Stimulated activated CD8-positive, alpha-beta memory T cell treated with anti-CD3 and anti-CD28 coated beads, Interleukin-4, amount 100 ng/mL, for 1 hour (primary cell): ENCODE measurements at regions not wholly inside any gene's neighbourhood (a gene's known extent, or its start where the extent isn't known, plus 50 kb on each side); places are given as distances from the start of the nearest gene placed in this dataset.
"Not testable (repeated sequence)": the region's sequence is repeated elsewhere in the genome, so short reads cannot be mapped to it uniquely, and the experiment has no call there.

ENCODE experiments used
- DNase-seq, 2 donors: peaks; one replicate each; pipeline ENCODE4 v3.0.0-alpha.2; 2020; ENCODE audit warnings: low read depth in 2 of 2, low spot score in 1 of 2

DNA sequence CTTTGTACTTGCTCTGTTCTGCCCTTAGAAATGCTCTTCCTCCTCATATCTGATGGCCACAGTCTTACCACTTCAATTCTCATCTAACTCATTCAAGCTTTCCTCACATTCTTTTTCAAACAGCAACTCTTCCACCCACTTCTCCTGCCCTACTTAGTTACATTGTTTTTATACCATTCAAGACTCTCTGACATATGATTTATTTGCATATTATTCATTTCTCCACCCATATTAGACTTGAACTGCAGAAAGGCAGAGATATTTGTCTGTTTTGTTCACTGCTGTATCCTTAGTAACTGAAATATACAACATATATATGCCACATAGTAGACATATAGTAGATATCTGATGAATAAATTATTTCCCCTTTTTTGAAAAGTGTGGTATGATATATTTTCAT, 95.5 kb upstream of the DCN start:
- no peak for DNase-seq

DNA sequence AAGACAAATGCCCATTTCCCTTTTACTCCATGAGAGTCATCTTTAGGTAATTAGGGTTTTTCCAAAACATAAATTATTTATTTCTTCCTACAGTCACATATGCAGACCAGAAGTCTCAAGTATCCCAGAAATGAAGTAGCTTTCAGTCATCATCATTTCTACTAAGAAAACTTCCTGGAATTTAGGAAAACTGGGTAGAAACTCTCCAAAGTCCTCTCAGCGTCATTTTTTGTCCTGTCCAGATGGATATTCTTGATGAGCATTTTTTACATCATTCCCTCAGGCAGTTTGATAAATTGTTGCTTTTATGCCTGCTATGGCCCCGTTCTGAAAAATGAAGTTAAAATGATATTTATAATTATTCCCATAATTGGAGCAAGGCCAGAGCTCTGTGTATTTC, 93.9 kb upstream of the DCN start:
- DNase-seq, result no peak

DNA sequence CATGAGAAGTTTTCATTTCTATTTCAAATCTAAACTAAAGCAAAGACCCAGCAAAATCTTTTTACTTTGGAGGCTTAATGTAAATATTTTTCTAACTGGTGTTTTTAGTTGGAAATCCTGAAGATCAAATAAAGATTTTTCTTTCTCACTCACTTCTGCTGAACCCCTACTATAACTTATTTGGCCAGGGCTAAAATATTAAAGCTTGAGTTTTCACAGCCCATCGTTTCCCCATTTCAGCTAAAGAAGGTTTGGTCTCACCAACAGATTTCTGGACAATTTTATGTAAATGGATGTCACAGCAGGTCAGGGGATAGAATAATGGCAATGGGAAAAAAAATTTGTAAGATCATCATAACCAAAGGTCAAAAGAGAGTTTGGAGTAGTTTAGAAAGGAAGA, 92.7 kb upstream of the DCN start:
- DNase-seq, result no peak

DNA sequence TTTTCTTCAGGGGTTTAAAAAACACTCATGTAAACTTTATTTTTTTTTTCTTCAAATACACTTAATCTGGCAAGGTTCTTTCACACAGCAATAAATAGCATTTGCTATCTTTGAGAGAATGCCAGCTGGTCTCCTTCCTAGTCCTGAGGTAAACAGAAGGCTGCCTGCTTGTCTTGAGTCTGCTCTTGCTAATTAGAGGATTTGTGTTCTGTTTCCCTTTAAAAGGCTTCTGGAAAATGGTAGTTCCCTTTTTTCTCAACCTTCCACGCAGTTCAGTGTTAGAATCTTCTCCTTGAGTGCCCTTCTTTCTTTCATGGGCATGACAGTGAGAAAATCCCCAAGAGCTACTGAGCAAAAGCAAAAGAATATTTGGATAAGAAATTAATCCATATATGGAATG, 92.3 kb upstream of the DCN start:
- DNase-seq, result no peak

DNA sequence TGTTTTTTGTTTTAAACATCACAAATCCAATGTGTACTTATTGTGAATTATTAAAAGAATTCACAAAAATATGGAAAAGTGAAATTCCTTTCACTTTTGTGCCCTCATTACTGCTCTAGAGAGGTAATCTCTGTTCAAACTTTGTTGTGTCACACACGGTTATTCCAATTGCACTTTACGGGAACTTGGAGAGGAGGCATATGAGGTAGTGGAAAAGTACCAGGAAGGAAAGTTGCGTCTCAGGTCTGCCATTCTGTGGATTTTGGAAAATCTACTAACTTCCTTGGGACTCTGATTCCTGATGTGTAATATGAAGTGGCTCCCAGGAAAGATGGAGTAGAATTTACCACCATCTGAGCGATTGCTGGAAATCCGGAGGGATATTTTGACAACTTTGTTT, 90.9 kb upstream of the DCN start:
- DNase-seq, result no peak

DNA sequence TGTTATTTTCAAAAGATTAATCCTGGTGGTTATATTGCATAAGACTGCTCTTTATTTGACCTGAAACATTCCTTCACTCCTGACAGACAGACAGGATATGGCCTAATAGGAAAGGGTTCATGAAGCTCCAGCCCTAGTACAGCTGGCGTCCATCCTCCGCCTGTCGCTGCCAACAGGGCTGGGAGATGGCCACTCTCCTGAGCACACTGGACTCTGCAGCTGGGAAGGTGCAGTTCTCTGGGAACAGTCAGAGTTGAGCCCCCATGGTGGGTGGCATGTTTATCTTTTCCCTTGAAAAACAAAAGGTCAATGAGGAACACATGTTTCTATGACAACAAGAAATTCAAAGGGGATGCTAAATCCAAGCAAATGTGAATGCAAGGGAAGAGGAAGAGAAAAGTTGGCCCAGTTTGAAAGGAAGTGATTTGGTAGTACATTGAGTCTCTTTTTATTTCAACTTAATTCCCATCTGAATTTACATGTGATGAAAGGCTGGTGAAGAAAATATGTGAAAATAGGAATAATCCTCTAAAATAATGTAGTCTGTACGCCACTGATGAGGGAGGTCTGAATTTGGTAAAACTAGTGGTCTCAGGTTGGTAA, 89.9 kb upstream of the DCN start:
- DNase-seq, result no peak

DNA sequence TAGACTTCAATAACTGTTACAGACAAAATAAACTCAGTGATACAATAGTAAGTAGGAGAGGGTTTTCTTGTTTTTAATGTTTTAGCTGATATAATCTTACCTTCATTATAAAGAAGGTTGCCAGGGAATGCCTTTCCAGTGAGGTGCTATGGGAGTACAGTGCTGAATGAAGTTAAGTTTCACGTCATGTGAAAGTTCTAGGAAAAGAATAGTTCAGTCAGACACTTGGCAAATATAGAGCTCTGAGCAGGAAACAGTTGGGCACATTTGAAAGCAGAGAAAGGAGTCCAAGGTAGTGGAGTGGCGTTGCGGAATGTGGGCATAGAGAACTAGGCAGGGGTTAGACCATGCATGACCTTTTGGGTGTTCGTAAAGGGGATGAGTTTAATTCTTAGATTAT, 88.6 kb upstream of the DCN start:
- DNase-seq, result no peak

DNA sequence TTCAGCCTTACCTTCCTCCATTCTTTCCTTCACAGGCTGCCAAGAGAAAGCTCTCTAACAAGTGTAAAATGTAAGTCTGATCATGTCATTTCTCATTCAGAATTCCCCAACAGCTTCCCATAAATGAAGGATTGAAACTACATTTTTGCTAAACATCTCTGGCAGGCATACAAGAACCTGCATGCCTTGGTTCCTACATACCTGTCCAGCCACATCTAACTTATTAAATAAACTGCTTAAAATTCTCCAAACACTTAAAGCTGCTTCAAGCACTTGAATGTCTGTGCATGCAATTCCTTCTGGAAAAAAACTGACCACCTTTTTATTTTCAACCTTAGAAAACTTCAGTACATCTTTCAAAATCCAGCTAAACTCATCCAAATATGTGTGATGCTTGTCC, 84.4 kb upstream of the DCN start:
- no peak for DNase-seq

DNA sequence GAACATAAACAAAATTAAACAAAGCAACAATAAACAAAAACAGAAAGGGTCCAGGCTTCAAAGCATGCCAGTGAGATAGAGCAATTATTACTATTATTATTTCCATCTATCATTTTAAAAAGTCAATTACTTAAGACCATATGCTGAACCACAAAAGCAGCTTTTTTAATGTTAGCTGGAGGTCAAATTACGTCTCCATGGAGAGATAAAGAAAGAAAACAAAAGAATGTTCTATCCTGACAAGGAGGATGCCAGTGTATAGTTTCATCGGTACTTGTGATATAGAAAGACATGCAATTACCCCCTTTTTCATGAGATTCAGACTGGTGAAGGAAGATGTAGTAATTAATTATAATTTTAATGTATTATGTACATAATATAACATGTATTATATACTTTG, 81.6 kb upstream of the DCN start:
- DNase-seq, result no peak

DNA sequence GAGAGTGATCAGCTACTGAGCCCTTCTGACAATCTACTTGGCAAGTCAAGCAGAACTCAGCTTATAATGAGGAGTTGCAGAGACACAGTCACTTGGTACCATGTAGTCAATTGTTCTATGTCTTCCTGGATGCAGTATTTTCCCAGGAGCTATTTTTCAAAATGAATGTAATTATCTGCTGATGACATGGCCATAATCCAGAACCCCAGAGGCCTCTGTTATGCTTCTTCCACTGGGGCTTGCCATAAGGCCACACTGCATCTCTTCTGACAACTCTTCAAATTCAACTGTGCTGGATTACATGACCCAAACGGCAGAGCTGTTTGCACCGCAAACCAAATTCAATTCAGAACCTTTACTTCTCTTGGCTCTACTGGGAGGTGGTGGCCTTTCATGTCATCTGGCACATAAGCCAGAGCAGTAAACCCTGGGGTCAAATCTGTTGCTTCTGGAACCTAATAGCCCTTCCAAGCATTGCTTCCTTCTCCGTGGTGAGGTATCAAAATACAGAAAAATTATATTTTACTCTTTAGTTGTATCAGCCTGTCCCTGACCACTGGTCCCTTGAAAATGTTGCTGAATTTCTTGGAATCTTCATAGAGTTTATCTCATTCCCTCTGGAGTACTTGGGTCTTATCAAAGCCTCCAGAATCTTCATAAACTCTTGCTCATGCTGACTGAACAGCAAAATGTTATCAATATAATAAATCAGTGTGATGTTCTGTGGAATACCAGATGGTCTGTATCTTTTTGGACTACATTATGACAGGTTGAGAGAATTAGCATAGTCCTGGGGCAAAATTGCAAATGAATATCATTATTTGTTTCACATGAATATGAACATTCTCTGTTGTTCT, 79.4 kb upstream of the DCN start:
- DNase-seq, result no peak

DNA sequence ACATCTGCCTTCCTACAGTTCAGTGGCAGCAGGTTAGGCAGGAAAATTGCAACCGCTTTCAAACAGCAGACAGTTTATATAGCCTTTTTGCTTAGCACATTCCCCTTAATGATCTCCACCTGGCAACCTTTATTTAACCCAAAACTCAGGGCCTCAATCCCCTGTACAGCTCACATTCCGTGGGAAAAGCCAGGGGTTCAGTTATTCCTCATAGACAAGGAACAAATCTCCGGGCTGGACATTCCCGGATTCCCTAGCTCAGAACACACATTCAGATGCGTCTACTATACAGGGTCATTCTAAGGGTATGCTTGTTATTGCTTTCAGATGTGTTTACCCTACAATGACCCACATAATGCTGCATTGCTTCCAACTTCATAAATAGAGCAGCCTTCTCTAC, 73.8 kb upstream of the DCN start:
- no peak for DNase-seq

DNA sequence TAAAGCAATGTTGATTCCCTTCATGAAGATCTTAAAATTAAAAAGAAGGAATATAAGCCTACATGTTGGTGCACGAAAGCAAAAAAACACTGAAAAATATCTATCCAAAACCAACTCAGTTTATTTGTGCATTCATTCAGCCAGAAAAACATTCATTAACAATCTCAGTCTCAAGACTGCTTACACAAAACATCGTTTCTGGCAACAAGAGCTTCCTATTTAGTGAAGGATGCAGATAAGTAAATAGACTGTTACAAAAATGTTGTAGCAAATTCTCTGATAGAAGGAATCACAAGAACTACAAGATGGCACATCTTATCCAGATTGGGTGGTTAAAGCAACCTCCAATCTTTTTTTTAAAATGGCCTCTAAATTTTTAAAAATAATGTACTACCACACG, 69.7 kb upstream of the DCN start:
- no peak for DNase-seq

DNA sequence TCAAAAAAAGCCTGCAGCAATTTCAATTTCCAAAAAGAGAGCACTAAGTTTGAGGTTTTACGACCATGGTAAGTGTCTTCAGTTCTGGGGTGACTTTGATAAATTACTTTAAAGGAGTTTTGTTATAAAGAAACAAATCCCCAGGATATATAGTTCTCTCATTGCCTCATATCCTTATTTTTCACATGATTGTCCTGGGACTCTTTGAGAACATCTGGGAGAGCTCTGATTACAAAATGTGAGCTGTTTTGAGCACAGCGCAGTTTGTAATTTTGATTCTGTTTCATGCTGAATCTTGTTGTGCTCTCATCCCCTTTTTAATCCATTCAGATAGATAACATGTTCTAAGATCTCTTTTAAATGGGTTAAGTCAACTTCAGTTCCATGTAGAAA, 67.7 kb upstream of the DCN start:
- no peak for DNase-seq

DNA sequence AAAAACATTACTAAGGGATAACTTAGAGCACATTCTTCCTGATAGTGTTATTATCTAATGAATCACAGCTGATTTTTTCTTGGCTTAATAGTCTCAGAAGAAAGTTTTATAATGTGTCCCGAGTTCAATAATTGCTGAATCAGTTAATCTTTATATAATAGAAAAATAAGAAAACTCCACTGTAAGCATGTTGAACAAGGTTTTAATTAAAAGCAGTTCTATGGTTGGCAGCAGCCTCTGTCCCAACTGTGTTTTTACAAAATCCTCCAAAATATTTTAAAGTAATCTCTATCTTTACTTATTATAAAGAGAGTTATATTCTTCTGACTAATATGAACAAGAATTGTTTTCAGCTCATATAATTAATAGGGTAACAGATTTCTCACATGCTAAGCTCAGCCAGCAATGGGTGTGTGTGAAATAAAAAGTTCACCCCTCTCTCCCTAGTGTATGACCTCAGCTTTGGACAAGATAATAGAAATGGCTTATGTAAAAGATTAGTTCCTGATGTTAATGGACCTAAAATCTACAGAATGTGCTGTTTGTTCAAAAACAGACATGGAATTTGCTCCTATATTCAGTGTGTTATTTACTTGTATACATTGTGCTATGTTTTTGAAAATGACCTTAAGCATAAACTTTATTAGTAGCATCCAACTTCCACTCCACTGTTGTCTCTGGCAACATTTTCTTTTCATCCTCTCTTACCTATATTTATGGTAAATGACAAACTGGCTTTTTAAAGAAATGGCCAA, 67.1 kb upstream of the DCN start:
- DNase-seq, result no peak

DNA sequence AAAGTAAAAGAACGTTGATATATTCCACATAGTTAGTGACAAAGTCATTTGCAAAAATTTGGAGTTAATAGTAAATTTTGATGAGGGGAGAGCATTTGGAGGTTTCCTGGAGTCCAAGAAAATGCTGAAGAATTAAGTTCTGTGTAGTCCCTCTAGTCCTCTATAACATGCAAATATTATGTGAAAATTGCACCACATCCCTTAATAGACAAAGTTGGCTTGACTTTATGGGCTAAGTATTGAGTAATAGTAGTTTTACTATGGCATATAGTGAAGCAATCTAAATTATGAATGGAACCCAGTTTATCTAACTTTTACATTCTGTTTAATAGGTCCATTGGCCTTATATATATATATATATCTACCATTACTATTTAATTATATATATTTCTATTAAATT, 66.4 kb upstream of the DCN start:
- no peak for DNase-seq

DNA sequence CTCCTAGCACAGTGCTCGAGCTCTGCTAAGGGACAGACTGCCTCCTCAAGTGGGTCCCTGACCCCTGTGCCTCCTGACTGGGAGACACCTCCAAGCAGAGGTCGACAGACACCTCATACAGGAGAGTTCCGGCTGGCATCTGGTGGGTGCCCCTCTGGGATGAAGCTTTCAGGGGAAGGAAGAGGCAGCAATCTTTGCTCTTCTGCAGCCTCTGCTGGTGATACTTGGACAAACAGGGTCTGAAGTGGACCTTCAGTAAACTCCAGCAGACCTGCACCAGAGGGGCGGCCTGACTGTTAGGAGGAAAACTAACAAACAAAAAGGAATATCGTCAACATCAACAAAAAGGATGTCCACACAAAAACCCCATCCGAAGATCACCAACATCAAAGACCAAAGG, 60.6 kb upstream of the DCN start:
- DNase-seq, result not testable (repeated sequence)

DNA sequence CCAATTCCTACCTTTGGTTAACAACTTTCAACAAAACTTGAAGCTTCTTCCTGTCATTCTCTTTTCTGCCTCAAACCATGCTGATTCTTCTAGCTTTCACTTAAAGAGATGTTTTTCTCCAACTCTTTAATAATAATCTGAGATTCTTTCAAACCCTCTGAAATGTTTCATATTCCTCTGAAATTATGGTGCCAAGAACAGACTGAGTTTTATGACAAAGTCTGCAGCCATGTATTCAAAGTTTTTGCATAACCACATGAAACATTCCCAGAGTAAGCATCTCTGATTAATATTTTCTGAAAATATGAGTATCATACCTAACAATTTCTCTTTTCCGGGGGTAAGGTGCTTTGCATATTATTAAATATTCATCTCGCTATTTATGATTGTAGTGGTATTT, 59.1 kb upstream of the DCN start:
- no peak for DNase-seq

DNA sequence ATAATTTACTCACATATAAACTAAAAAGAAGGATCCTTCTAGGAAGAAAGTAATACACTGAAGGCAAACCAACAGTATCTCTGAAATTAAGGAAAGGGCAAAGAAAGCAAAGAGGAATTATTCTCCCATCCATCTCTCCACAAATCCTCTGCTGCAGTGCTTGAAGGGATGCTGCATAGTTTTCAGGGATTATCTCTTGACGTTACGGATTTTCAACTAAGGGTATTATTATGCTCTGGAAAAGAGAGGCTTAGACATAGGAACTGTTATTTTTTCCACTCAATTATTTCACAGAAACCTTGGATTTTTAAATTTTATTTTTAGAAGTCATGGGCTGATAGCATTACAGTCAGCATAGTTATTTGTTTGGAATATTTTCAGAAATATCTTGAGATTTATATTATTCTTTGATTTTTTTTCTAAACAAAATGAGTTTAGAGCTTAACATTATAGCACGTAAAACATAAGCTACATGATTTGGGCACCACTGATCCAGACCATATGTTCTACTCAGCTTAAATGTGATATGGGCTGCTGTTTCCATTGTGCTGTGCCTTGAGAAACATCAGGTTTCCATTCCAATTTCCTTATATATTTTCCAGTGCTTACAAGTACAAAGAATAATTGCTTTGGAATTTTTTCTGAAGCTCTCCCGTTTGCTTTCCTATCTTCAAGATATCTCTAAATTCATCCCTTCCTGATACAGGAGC, 57.9 kb upstream of the DCN start:
- no peak for DNase-seq

DNA sequence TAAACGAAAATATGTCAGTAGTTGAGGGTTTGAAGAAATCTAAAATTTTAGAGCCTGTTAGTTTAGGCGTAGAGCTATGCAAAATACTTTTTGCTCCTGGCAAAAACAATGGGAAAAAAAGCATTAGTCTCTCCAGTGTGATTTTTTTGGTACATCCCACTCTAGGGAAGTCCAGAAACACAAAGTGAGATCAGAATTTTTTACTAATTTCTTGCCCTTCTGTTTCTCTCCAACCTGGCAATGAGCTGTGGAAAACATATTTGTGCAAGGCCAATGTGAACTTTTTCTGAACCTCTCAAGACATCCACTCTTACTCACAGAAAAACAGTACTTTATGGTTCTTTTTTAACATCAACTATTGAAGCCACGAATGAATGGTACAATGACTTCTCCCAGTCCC, 56.9 kb upstream of the DCN start:
- no peak for DNase-seq
